ENCODE measurements at regions not wholly inside any gene's neighbourhood (a gene's known extent, or its start where the extent isn't known, plus 50 kb on each side); places are given as distances from the start of the nearest gene placed in this dataset.
"Not testable (repeated sequence)": the region's sequence is repeated elsewhere in the genome, so short reads cannot be mapped to it uniquely, and the experiment has no call there.

DNA sequence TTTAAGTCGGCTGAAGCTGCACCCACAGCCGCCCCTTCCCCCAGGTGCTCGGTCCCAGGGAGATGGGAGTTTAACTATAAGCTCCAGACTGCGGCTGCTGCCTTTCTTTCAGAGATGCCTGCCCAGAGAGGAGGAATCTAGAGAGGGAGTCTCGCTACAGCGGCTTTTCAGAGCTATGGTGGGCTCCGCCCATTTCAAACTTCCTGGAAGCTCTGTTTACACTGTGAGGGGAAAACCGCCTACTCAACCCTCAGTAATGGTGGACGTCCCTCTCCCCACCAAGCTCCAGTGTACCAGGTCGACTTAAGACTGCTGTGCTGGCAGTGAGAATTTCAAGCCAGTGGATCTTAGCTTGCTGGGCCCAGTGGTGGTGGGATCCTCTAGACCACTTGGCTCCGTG lies 135.4 kb downstream of the CXCL12 start:
- no peaks in the 10 kb centered on the region for H3K36me3 ChIP-seq
- no peak for TF ChIP-seq POLR2A (IDR thresholded peaks at IDR 0.05; ENCODE audit: low read depth)
- TF ChIP-seq POLR2AphosphoS5 (IDR thresholded peaks at IDR 0.05) = no peak
- TF ChIP-seq EP300 (IDR thresholded peaks at IDR 0.05) = no peak
- peaks cover 0 to 3% (median 0%) of the 10 kb centered on the region in 4 donors for H3K9me3 ChIP-seq
- intact Hi-C loops (cut with DNase I) = no loop called here
- H3K4me3 ChIP-seq = no peak overlapping the region
- no peaks in the 10 kb centered on the region for H3K27me3 ChIP-seq
- H3K4me1 ChIP-seq = peaks cover 5 to 13% (median 7%) of the 10 kb centered on the region in 4 donors
- DNase-seq (ENCODE audit: extremely low spot score) = peak; percentile 79
- H3K27ac ChIP-seq (replicated peaks in 1 of 4) = no peak overlapping the region
- 83% methylated on average over 11 of the region's 11 CpGs for WGBS

DNA sequence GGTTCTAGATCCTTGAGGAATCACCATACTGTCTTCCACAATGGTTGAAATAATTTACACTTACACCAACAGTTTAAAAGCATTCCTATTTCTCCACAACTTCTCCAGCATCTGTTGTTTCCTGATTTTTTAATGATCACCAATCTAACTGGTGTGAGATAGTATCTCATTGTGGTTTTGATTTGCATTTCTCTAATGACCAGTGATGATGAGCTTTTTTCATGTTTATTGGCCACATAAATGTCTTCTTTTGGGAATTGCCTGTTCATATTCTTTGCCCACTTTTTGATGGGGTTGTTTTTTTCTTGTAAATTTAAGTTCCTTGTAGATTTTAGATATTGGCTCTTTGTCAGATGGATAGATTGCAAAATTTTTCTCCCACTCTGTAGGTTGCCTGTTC lies 138.2 kb downstream of the CXCL12 start:
- intact Hi-C loops (cut with DNase I); H3K9me3 ChIP-seq; H3K27me3 ChIP-seq; DNase-seq (ENCODE audit: extremely low spot score); H3K4me3 ChIP-seq; H3K27ac ChIP-seq (replicated peaks in 1 of 4); H3K36me3 ChIP-seq; H3K4me1 ChIP-seq: not testable (repeated sequence)

GRCh38 chr10:44246287-44246686 lies 138.6 kb downstream of the CXCL12 start:
- H3K27me3 ChIP-seq; H3K4me3 ChIP-seq; H3K4me1 ChIP-seq; intact Hi-C loops (cut with DNase I); H3K36me3 ChIP-seq; H3K9me3 ChIP-seq; H3K27ac ChIP-seq (replicated peaks in 1 of 4): not testable (repeated sequence)
- DNase-seq (ENCODE audit: extremely low spot score) = peak; percentile 17
- WGBS = 89% methylated on average over 2 of the region's 2 CpGs

- Histone ChIP-seq H3K4me3 (no peak overlapping the region), H3K27ac (replicated peaks in 1 of 4) (no peak overlapping the region), H3K9me3 (peaks cover 0 to 3% (median 0%) of the 10 kb centered on the region in 4 donors), H3K27me3 (no peaks in the 10 kb centered on the region), H3K4me1 (no peaks in the 10 kb centered on the region), H3K36me3 (no peaks in the 10 kb centered on the region)
- intact Hi-C loops (cut with DNase I) = no loop called here
- TF ChIP-seq POLR2A (IDR thresholded peaks at IDR 0.05; ENCODE audit: low read depth) = no peak
- TF ChIP-seq POLR2AphosphoS5 (IDR thresholded peaks at IDR 0.05) = no peak
- TF ChIP-seq EP300 (IDR thresholded peaks at IDR 0.05) = no peak
- TF ChIP-seq, protein P1, sequence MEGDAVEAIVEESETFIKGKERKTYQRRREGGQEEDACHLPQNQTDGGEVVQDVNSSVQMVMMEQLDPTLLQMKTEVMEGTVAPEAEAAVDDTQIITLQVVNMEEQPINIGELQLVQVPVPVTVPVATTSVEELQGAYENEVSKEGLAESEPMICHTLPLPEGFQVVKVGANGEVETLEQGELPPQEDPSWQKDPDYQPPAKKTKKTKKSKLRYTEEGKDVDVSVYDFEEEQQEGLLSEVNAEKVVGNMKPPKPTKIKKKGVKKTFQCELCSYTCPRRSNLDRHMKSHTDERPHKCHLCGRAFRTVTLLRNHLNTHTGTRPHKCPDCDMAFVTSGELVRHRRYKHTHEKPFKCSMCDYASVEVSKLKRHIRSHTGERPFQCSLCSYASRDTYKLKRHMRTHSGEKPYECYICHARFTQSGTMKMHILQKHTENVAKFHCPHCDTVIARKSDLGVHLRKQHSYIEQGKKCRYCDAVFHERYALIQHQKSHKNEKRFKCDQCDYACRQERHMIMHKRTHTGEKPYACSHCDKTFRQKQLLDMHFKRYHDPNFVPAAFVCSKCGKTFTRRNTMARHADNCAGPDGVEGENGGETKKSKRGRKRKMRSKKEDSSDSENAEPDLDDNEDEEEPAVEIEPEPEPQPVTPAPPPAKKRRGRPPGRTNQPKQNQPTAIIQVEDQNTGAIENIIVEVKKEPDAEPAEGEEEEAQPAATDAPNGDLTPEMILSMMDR (IDR thresholded peaks at IDR 0.05) = no peak
- no peak for DNase-seq (ENCODE audit: extremely low spot score)
- WGBS = 50% methylated on average over 1 of the region's 1 CpG
These were observed 139.3 kb downstream of the CXCL12 start for GRCh38 chr10:44245601-44245938.

GRCh38 chr10:44244745-44245600 lies 139.9 kb downstream of the CXCL12 start:
- DNase-seq (ENCODE audit: extremely low spot score) = peak; percentile 45
- Histone ChIP-seq H3K27me3 (no peaks in the 10 kb centered on the region), H3K9me3 (peaks cover 0 to 3% (median 0%) of the 10 kb centered on the region in 4 donors), H3K4me3 (no peak overlapping the region), H3K27ac (replicated peaks in 1 of 4) (no peak overlapping the region), H3K36me3 (no peaks in the 10 kb centered on the region), H3K4me1 (no peaks in the 10 kb centered on the region)
- WGBS = 90% methylated on average over 9 of the region's 9 CpGs
- intact Hi-C loops (cut with DNase I) = no loop called here
- TF ChIP-seq, protein P1 (IDR thresholded peaks at IDR 0.05) = no peak
- TF ChIP-seq POLR2A (IDR thresholded peaks at IDR 0.05; ENCODE audit: low read depth) (no peak), POLR2AphosphoS5 (IDR thresholded peaks at IDR 0.05) (no peak), EP300 (IDR thresholded peaks at IDR 0.05) (no peak)

GRCh38 chr10:44243851-44244510 lies 140.9 kb downstream of the CXCL12 start:
- Histone ChIP-seq H3K36me3 (no peaks in the 10 kb centered on the region), H3K9me3 (peaks cover 0 to 3% (median 0%) of the 10 kb centered on the region in 4 donors), H3K4me3 (no peak overlapping the region), H3K27me3 (no peaks in the 10 kb centered on the region), H3K4me1 (no peaks in the 10 kb centered on the region), H3K27ac (replicated peaks in 1 of 4) (no peak overlapping the region)
- intact Hi-C loops (cut with DNase I) = no loop called here
- DNase-seq (ENCODE audit: extremely low spot score) = peak; percentile 47
- 86% methylated on average over 7 of the region's 7 CpGs for WGBS
- TF ChIP-seq POLR2AphosphoS5 (IDR thresholded peaks at IDR 0.05) = no peak
- no peak for TF ChIP-seq POLR2A (IDR thresholded peaks at IDR 0.05; ENCODE audit: low read depth)
- TF ChIP-seq, protein P1 (IDR thresholded peaks at IDR 0.05) = no peak
- TF ChIP-seq EP300 (IDR thresholded peaks at IDR 0.05) = no peak
